H1 (cell line): ENCODE measurements at regions not wholly inside any gene's neighbourhood (a gene's known extent, or its start where the extent isn't known, plus 50 kb on each side); places are given as distances from the start of the nearest gene placed in this dataset.

ENCODE experiments used
- MAX ChIP-seq: IDR thresholded peaks from 2 replicates; pipeline ENCODE4 v1.6.1; 2012; ENCODE audit warnings: inconsistent platforms
- NRF1 ChIP-seq: IDR thresholded peaks from 2 replicates; pipeline ENCODE4 v1.6.1; 2011; ENCODE audit warnings: mild to moderate bottlenecking, low read depth, low read length, improper control_type of control experiment

- TF ChIP-seq NRF1: no peak
- no peak for TF ChIP-seq MAX
Measured at GRCh38 chr6:21708320-21708580, 114.7 kb downstream of the SOX4 start (continued).
